DOHH2 (cell line): ENCODE measurements at regions not wholly inside any gene's neighbourhood (a gene's known extent, or its start where the extent isn't known, plus 50 kb on each side); places are given as distances from the start of the nearest gene placed in this dataset.

Experiments
- EZH2phosphoT487 ChIP-seq: fragments of 200-600 bp; sonication (generic); IDR thresholded peaks from 2 replicates; pipeline ENCODE4 v1.6.1; 2017; ENCODE audit warnings: borderline replicate concordance, mild to moderate bottlenecking, antibody characterized with exemption, low read length, moderate library complexity, mixed read lengths
- TF ChIP-seq, protein P1 (sequence below): fragments of 200-600 bp; sonication (generic); IDR thresholded peaks from one replicate; pipeline ENCODE4 v1.5.1; 2014; ENCODE audit warnings: antibody characterized with exemption, mild to moderate bottlenecking, low read depth, low read length; ENCODE audit not compliant: poor library complexity, severe bottlenecking

DNA sequence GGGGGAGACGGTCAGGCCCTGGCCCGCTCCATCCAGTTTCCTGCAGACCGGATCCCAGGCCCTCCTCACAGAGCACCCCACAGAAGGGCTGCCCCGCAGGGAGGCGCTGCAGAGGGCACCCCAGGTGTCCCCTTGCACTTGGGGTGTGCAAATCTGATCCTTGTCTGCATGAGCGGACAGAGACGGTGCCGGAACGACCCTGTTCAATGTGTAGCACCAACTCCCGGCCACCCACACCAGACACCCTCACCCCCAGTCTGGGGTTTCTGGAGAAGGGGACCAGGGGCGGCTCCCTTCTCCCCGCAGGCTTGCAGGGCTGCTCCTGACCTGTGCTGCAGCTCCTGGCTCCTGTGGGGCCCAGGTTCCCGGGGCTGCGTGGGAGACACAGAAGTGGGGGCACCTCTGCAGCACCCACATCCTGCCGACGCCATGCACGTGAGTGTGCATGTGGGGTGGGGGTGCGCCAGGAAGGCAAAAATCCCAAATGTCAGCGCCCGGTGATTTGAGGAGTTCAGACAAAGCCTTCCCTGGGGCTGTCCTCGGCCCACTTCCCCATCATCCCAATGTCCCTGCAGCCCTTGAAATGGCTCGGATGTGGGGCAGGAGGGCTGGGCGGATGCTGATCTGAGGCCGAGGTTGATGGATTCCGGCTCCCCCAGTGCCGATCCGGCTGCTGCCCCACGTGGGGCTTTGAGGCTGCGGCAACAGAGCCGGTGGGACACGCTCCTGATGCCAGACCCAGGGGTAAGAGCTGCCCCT lies 85.3 kb upstream of the BHLHE23 start:
- TF ChIP-seq, protein P1, sequence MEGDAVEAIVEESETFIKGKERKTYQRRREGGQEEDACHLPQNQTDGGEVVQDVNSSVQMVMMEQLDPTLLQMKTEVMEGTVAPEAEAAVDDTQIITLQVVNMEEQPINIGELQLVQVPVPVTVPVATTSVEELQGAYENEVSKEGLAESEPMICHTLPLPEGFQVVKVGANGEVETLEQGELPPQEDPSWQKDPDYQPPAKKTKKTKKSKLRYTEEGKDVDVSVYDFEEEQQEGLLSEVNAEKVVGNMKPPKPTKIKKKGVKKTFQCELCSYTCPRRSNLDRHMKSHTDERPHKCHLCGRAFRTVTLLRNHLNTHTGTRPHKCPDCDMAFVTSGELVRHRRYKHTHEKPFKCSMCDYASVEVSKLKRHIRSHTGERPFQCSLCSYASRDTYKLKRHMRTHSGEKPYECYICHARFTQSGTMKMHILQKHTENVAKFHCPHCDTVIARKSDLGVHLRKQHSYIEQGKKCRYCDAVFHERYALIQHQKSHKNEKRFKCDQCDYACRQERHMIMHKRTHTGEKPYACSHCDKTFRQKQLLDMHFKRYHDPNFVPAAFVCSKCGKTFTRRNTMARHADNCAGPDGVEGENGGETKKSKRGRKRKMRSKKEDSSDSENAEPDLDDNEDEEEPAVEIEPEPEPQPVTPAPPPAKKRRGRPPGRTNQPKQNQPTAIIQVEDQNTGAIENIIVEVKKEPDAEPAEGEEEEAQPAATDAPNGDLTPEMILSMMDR = no peak
- TF ChIP-seq EZH2phosphoT487 = no peak
